GM10248 (cell line): ENCODE measurements at regions not wholly inside any gene's neighbourhood (a gene's known extent, or its start where the extent isn't known, plus 50 kb on each side); places are given as distances from the start of the nearest gene placed in this dataset.

Source experiments
- CTCF ChIA-PET: fragments of 300-600 bp; sonication (Branson Sonifier 250); formaldehyde crosslinking; extraction: SDS; loops from one replicate; lab custom pipeline; 2021; ENCODE audit warnings: antibody characterized with exemption; lab: Yijun Ruan, JAX
- POLR2A ChIA-PET: fragments of 350-650 bp; sonication (Branson Sonifier 250); formaldehyde crosslinking; extraction: SDS; loops from one replicate; lab custom pipeline; 2020; ENCODE audit warnings: antibody characterized with exemption; lab: Yijun Ruan, JAX
- DNase-seq: peaks from one replicate; pipeline ENCODE4 v3.0.0; 2012; ENCODE audit errors: extremely low spot score
- CTCF ChIP-seq: IDR thresholded peaks from 2 replicates; pipeline ENCODE4 v1.5.1; 2012; ENCODE audit warnings: mild to moderate bottlenecking, low read depth; ENCODE audit errors: extremely low read depth, missing control alignments, control extremely low read depth

GRCh38 chr2:58895857-58896256 is 654.7 kb upstream of the FANCL start:
- POLR2A ChIA-PET, result no interaction called here
- CTCF ChIA-PET, result no interaction called here
- DNase-seq, result no peak
- TF ChIP-seq CTCF, result no peak

GRCh38 chr2:58893656-58894351 is 652.7 kb upstream of the FANCL start:
- no peak for TF ChIP-seq CTCF
- ChIA-PET POLR2A (no interaction called here), CTCF (interaction anchor here (1.2 kb wide), 1 partner anchor 10 kb away, joined by 3 read pairs; no protein-coding TSS in a partner anchor)
- no peak for DNase-seq

- DNase-seq, result no peak
- no peak for TF ChIP-seq CTCF
- POLR2A ChIA-PET, result no interaction called here
- CTCF ChIA-PET, result no interaction called here
These were observed 650.8 kb upstream of the FANCL start for GRCh38 chr2:58891828-58892377.

- ChIA-PET CTCF (no interaction called here), POLR2A (no interaction called here)
- no peak for DNase-seq
- no peak for TF ChIP-seq CTCF
These were observed 649.9 kb upstream of the FANCL start for GRCh38 chr2:58890865-58891525.

- DNase-seq, result no peak
- TF ChIP-seq CTCF, result no peak
- CTCF ChIA-PET, result no interaction called here
- POLR2A ChIA-PET, result no interaction called here
These were observed 644.9 kb upstream of the FANCL start for GRCh38 chr2:58886009-58886408.

- CTCF ChIA-PET, result no interaction called here
- DNase-seq, result no peak
- no peak for TF ChIP-seq CTCF
- POLR2A ChIA-PET, result no interaction called here
These were observed 638.7 kb upstream of the FANCL start for GRCh38 chr2:58879834-58880233.
